ENCODE measurements at regions not wholly inside any gene's neighbourhood (a gene's known extent, or its start where the extent isn't known, plus 50 kb on each side); places are given as distances from the start of the nearest gene placed in this dataset.

DNA sequence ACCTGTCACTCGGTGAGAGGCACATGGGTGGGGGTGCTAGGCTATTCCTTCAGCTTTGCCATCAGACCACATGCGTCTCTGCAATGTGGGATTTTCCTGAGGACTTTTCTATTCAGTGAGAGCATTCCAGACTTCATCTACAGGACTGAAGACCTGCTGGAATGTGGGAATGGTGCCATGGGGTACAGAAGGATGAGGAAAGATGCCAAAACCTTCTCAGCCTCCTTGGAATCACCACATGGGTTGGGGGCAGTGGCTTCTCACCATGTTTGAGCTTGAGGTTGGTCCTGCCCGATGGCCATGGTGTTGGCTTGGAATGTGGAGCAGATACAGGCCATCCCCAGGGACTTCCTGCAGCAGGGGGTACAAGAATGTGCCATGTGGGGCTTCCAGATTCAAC lies 80.9 kb upstream of the KLF13 start:
- no peak for FAIRE-seq

DNA sequence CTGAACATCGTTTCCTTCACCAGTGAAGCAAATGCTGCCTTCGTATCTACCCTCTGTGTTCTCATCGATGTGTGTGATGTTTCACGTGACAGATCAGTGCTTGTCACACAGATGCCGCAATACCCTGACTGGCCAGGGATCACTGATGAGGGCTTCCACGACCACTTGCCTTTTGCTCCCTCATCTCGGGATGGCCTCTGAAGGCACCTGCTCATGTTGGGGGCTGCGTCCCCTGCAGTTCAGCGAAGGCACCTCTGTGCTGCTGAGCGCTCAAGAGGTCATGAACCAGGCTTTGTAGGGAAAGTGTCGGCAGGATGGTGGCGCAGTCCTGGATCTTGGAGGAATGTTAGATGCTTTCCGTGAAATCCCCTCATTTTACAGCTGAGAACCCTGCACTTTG lies 79.2 kb upstream of the KLF13 start:
- no peak for FAIRE-seq

DNA sequence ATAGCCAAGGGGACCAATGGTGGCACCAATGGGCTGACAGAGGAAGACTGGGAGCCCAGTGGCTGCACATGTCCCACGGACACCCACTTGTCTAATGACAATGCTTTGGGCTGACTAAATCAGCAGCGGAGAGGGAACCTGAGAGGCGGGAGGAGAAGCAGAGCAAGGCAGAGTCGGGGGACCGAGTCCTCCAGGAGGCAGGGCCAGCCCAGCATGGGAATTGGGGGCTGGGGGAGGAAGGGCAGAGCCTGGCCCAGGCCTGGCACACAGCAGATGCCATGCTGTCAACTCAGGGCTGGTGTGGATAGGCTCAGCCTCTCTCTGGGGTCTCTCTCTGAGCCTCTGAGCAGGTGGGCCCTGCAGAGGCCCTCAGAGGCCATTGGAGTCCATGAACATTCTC lies 78.4 kb upstream of the KLF13 start:
- FAIRE-seq: no peak

DNA sequence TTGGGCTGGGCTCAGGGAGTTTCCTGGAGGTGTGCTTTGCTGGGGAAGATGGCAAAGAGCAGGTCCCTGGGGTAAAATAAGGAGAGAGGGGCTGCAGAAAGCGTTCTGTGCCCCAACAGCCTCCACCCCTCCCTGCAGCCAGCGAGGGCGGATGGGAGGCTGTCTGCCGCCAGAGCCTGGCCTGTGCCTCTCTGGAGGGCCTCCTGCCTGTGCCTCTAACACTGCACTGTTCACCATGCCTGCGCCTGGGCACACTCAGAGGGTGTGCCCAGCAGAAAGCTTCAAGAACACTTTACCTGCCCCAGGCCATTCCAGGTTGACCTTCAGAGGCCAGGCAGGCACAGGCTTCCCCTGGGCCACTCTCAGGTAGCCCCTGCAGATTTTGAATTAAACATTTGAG lies 77.7 kb upstream of the KLF13 start:
- no peak for FAIRE-seq

DNA sequence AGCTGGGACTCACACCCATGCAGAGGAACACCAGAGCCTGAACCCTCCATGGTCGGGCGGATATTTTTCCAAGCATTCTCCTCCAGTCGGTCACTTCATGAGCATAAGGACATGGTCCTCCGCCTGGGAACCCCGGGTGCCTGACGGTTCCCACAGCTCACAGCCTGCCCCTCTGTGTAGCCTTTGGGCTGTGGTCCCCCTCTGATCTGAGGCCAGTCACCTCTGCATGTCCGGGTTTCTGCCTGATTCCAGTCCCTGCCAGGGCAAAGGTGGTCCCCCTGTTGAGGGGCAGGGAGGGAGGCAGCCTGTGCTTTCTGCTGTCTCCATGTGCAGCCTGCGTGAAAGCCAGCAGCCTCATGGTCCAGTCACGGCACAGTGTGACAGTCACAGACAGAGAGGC lies 76.6 kb upstream of the KLF13 start:
- no peak for FAIRE-seq

DNA sequence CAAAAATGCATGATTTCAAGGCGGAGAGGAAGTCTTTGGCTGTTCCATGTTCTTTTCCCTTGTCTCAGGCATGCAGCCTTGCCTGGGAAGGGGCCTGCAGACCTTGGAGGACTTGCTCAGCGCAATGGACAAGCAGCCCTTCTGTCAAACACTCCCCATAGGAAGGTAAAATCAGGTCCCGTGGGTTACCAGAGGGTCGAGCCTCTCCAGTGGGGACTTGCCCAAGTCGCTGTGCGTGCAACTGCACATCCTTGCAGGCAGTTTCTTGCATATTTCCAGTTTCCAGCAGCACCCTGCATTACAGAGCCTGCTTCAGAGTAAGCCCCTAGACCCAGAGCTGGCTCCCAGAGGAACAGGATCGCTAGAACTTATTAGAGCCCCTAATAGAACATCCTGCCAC lies 75.5 kb upstream of the KLF13 start:
- FAIRE-seq: no peak

DNA sequence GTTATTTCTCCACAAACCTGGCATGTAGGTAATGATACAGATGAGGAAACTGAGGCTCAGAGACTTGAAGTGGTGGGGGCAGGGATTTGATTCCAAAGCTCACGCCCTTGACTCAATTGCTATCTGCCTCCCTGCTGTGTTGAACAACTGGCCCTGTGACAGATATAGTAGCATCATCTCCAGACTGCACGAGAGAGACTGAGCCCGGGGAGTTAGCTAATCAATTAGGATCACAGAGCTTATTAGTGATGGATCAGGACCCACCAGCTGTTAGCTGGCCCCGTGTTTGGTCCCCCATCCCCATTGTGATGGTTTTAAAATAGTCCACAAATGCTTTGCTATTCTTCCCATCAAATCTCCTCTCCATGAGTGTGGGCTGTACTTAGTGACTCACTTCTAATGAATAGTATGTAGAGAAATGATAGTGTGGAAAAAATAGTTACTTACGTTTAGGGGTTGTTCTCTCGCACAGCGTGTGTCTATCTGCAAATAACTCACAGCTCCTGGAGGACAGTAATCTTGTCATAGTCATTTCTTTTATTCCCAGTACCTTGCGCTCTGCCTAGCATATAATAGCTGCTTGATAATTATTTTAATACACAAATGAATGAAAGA lies 74.4 kb upstream of the KLF13 start:
- FAIRE-seq: no peak

DNA sequence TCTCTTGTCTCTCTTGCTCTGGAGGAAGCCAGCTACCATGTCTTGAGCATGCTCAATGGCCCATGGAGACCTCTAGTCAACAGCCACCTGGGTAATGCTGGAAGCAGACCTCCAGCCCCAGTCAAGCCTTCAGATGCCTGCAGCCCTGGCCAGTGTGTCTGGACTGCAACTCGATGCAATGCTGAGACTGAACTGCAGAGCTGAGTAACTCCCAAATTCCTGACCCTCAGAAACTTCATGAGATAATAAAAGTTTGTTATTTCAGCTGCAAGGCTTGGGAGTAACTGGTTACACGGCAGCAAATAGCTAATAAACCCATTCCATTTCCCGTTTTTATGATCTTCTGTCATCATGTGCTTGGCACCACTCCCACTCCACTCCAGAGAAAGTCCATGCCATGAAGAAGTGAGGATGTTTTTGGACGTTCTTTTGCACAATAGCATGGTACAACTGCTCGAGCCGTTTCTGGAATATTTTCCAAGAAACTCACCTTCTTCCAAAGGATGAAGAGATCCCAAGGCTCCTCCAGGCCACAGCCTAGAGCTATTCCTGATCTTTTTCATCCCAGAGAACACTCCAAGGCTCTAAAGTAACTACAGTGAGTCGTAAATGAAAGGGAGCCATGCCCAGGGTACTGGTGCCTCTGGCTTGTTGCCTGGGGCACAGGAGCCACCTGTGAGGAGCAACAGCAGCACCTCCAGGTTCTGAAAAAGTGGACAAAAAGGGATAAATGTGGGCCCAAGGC lies 72.0 kb upstream of the KLF13 start:
- no peak for FAIRE-seq

DNA sequence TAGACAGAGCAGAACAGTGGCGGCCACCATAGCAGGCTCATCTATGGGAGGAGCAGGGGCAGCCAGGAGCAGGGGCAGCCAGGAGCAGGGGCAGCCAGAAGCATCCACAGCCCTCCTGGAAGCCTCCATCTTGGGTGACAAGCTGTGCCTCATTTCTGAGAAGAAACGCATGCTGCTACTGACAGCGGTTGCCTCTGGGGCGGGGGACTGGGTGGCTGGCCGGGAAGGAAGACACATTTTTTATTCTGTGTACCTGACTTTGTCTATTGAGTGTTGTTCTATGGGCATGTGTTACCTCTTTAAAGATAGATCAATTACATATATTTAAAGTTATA lies 71.5 kb upstream of the KLF13 start:
- FAIRE-seq: no peak

DNA sequence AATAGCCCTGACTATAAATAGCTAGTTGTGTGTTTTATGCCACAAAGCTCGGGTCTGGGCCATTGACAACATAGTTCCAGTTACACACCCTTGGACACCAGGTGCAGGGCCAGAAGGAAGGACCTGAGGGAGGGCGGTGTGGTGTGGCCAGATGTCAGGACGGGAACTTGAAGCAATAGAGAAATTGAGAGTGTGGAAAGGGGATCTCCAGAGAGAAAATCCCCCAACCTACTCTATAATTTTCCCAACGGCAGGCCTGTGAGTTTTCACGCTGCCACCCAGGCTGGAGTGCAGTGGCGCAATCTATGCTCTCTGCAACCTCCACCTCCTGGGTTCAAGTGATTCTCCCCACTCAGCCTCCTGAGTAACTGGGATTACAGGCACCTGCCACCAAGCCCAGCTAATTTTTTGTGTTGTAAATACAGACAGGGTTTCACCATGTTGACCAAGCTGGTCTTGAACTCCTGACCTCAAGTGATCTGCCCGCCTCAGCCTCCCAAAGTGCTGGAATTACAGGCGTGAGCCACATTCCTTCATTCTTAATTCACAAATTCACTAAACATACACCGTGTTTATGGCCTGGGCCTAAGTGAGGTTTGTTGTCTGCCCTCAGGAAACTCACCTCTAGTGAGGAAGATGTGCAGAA lies 70.8 kb upstream of the KLF13 start:
- no peak for FAIRE-seq

DNA sequence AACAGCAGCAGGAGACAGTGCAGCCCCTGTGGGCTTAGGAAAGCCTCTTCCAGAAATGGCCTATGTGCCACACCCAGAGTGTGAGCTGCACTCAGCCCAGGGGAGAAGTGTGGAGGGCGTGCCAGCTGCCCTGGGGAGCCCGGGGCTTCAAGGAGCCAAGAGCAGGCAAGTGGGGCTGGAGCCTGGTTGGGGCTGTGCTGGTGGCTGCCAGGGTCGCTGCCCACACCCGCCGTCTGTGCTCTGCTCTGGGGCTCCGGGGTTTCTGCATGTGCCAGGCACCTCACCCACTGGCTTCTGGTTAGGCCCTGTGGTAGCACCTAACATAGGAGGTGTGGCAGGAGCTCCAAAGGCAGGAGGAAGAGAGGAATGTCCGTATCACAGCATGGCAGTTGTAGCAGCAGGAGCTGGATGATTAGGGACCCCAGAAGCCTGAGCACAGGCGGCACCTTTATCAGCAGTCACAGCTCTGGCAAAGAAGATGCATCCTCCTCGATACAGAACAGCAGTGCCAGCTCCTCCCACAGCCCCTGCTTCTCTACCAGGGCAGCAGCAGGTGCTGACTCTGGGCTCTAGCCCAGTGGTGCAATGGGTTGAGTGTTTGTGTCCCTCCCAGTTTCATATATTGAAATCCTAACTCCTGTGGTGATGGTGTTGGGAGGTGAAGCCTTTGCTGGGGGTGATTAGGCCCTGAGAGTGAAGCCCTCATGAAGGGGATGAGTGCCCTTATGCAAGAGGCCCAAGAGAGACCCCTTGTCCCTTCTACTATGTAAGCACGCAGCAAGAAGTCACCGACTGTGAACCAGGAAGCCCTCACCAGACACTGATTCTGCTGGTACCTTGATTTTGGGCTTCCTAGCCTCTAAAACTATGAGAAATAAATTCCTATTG lies 70.0 kb upstream of the KLF13 start:
- FAIRE-seq: no peak

DNA sequence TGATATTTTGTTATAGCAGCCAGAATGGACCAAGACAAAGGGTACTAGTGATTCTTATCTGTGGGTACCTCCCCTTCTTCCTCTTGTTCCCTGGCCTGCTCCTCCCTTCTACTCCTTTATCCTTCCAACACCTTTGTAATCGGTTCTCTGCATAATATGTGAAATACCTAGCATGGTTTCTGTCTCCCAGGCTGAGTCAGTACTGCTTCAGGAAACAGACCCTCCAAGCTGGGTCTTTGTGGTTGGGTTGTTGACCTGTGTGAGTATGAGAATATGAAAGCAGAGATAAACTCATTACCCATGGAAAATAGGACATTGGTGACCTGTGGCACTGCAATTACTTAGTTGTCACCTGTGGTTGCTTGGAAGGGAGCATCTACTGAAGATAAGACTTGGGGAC lies 69.3 kb upstream of the KLF13 start:
- FAIRE-seq: no peak

DNA sequence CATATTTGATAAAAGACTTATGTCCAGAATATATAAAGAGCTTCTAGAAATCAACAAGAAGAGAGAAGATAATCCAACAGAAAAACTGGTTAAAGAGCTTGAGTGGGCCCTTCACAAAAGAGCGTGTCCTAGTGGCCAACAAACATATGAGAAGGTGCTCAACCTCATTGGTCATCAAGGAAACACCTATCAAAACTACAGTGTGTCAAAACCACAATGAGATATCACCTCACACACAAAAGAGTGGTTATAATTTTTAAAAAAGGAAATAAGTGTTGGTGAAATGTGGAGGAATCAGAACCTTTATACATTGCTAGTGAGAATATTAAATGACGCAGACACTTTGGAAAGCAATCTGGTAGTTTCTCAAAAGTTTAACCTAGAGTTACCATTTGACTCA lies 68.4 kb upstream of the KLF13 start:
- no peak for FAIRE-seq

DNA sequence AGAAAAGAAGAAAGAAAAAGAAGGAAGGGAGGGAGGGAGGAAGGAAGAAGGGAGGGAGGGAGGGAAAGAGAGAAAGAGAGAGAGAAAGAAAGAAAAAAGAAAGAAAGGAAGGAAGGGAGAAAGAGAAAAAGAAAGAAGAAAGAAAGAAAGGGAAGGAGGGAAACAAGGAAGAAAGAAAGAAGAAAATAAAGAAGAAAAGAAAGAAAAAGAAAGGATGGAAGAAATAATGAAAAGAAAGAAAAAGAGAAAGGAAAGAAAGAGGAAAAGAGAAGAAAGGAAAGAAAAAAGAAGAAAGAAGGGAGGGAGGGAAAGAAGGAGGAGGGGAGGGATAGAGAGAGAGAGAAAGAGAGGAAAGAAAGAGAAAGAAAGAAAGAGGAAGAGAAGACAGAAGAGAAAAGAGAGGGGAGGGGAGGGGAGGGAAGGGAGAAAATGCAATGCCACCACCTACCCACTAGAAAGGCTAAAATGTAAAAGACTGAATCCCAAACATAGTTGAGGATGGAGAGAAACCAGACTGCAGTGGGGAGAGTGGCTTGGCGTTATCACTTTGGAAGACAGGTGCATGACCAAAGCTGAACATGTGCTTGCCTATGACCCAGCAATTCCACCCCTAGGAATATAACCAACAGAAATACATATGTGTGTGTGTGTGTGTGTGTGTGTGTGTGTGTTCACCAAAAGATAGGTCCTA lies 66.9 kb upstream of the KLF13 start:
- no peak for FAIRE-seq

DNA sequence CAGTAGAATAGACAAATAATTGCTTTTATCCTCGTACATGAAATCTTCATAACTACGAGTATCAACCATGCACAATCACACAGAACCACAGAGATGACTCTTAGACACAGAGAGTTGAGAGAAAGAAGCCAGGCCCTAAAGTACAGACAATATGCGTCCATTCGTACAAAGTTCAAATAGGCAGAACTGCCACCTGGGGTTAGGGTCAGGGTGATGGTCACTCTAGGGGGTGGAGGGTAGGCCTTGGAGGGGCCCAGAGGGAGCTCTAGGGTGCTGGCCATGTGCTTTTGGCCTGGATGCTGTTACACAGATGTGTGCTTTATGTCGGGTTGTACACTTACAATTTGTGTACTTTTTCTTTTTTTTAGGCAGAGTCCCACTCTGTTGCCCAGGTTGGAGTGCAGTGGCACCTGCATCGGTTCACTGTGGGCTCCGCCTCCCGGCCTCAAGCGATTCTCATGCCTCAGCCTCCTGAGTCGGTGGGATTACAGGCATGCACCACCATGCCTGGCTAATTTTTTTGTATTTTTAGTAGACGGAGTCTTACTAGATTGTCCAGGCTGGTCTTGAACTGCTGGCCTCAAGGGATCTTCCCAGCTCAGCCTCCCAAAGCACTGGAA lies 65.9 kb upstream of the KLF13 start:
- FAIRE-seq: no peak

DNA sequence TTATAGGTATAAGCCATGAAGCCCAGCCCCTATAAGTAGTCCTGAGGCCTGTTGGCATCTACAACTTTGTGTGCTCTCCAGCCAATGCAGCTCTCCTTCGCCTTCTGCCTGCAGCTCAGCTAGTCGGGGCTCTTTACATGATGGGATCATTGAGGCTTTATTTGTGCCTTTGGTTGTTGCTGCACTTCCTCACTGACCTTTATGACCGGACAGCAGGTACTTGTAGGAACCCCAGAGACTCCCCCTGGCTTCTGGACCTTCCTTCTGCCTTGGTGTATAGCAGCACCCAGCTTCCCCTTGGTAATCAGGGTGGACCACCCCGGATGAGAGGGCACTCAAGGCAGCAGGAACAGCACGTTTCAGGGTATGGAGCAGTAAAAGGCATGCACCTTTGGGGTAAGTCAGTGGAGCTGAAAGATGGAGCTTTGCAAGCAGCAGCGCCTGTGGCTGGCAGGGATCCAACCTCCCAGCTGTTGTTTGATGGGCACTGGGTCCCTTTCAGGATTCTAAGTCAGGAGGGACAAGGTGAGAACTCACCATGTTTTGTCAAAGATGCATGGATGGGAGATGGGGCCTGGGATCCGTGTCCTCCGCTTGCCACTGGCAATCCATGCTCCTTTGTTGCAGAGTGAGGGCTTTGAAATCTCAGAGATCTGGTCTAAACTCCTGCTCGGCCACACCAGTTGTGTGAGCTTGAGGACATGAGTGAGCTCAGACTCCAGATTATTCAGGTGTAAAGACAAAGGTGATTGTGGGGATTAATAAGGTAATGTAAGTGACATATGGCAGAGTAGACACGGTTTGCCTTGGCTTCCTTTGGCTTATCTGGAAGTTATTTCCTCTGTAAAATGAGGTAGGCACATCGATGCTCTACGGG lies 65.1 kb upstream of the KLF13 start:
- no peak for FAIRE-seq

DNA sequence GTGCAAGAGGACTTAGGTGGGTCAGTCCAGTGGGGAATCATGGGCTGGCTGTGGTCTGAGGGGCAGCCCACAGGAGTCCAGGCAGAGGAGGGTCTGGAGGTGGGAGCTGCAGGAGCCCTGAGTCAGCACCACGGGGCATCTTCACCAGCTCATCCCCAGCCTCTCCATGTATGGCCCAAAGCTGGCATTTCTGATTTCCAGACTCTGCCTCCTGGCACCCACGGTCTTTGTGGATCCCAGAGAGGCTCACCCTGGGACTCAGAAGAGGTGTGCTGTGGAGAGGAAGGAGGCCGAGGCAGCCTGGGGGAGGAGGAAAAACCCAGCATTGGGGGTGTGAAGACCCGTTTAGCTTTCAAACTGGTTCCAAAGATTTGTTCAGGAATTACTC lies 64.5 kb upstream of the KLF13 start:
- no peak for FAIRE-seq

DNA sequence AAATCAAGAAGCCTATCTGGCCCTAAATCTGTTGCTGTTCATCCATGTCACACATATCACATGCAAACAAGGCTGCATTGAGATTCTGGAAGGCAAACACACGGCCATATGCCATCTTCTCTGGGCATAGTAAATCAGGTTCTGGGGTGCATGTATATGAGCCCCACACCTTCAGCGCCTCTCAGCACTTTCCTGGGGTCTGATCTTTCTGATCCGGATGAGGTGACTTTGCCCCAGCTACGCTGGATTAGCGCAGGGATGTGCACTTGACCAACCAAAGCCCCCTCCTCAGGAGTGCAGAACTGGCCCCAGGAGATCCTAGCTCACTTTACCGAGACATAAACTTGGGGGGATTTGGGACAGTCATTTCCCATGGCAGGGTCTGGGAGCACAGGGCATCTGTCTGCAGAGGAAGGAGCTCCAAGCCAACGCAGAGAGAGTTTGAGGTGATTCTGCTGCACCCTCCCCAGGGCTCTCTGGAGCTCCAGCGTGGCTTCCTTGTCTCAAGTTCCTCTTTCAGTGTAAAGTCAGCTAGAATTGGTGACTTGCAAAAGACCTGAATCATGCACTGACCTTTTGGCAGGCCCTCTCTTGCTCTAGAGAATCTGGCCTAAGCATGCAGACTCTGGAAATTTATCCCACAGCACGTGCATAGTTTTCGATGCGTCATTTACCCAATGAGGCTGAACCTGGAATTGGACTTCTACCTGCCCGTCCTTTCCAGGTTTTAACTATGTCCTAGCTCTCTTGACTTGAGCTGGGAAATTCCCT lies 63.5 kb upstream of the KLF13 start:
- no peak for FAIRE-seq

DNA sequence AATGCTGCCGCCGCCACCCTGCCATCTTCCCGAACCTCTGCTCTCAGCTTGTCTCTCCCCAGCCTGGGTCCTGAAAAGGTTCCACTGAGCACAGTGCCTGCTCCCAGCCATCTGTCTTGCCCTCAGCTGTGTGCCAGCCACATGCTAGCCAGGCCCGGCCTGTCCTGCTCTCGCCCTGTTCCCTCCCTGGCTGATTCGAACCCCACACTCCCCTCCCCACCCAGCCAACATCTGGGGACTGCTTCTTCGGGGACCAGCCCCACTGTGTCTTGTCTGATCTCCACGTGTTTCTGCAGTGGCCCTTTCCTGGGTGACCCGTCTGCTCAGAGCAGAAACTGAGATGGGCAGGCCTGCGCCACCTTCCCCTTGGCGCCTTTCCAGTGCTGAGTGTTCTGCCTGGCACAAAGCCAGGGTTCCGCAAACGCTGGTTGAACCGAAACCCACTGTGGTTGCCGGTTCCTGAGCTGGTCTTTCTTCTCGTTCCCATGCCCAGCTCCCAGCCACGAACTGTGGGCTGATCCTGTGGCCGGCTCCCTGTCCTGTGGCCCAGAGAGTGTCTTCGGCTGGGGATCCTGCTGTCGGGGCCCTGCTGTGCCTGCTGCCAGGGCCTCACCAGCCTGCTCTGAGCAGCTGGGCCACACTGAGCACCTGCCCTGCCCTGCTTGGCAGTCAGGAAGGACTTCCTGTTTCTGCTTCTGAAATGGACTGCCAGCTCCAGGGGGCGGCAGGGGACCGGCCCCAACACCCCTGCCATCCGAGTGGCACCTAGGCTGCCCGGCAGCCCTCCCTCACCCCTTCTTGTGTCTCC lies 62.7 kb upstream of the KLF13 start:
- no peak for FAIRE-seq

DNA sequence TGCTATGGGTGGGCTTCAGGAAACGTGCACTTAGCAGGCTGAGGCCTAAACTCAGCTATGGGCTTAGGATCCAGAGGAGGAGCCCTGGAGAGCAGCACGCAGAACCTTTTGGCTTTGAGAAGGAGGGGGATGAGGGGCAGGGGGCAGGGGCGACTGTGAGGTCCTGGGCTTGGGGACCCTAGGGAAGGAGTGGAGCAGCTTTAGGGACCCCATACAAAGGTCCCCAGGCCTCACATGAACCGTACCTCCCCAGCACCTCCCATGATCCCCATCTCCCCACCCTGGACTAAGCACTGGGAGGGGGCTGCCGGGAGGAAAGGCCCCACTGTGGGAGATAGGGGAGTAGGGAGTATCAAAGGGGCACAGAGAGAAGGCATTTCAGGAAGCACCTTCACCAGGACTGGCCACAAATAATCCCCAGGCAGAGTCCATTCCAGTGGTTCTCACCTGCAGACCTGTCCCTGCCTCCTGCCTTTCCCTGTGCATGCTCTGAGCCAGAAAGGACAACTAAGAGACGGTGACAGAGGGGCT lies 62.0 kb upstream of the KLF13 start:
- no peak for FAIRE-seq
